Adrenal gland (tissue), 9 donors: ENCODE measurements at regions not wholly inside any gene's neighbourhood (a gene's known extent, or its start where the extent isn't known, plus 50 kb on each side); places are given as distances from the start of the nearest gene placed in this dataset.
"Not testable (repeated sequence)": the region's sequence is repeated elsewhere in the genome, so short reads cannot be mapped to it uniquely, and the experiment has no call there.

Experiments used
- DNase-seq, 7 donors: peaks; one replicate each; pipeline ENCODE4 v3.0.0-alpha.2; 2019 to 2020
- H3K27ac ChIP-seq, 5 donors: fragments of 200-600 bp; sonication (generic) in 4 of 5; 1 replicate in 3 of 5; 2 replicates in 2 of 5; pipeline versions ENCODE4 v1.5.1 to v1.8.0; 2016 to 2020; ENCODE audit warnings: mild to moderate bottlenecking in 1 of 5
- H3K27me3 ChIP-seq: fragments of 200-600 bp; 2 replicates; pipeline ENCODE4 v1.8.0; 2021
- H3K36me3 ChIP-seq, 2 donors: fragments of 200-600 bp; replicated peaks in 1 of 2; 1 replicate in 1 of 2; 2 replicates in 1 of 2; pipeline versions ENCODE4 v1.5.1 to v1.8.0; 2018 to 2022
- H3K4me1 ChIP-seq, 2 donors: fragments of 200-600 bp; replicated peaks in 1 of 2; 1 replicate in 1 of 2; 2 replicates in 1 of 2; pipeline versions ENCODE4 v1.5.1 to v1.8.0; 2018 to 2021
- H3K4me3 ChIP-seq, 4 donors: fragments of 200-600 bp; sonication (generic) in 3 of 4; one replicate each; pipeline ENCODE4 v1.5.1; 2016 to 2018
- H3K9me3 ChIP-seq, 3 donors: fragments of 200-600 bp; sonication (generic) in 1 of 3; replicated peaks in 1 of 3; 1 replicate in 2 of 3; 2 replicates in 1 of 3; pipeline versions ENCODE4 v1.5.1 to v1.8.0; 2016 to 2021
- CTCF ChIP-seq, 6 experiments: fragments of 450-650 bp in 4 of 6; fragments of 200-600 bp in 2 of 6; sonication (generic) in 1 of 6; IDR thresholded peaks; 1 replicate in 5 of 6; 2 replicates in 1 of 6; pipeline versions ENCODE4 v1.5.1 to v1.8.0; 2016 to 2021; ENCODE audit warnings: antibody characterized with exemption in 6 of 6, mild to moderate bottlenecking in 2 of 6, moderate library complexity in 1 of 6
- POLR2A ChIP-seq, 2 donors: fragments of 450-650 bp; IDR thresholded peaks; one replicate each; pipeline ENCODE4 v1.6.1; 2017; ENCODE audit warnings: antibody characterized with exemption in 2 of 2, mild to moderate bottlenecking in 2 of 2, moderate library complexity in 1 of 2
- WGBS, 4 donors: extraction: QIAGEN DNeasy Blood & Tissue Kit in 2 of 4; methylation state at CpG; one replicate each; pipeline versions ENCODE4 v1.1.5 to v1.1.7; 2013 to 2017; 5-methylcytosine and 5-hydroxymethylcytosine counted together
- intact Hi-C, 2 donors: fragments of 100-400 bp; cut with DNase I; formaldehyde crosslinking; loops; one replicate each; pipeline versions ENCODE4 v1.14.1 to v1.15.0; 2022 to 2023
- donor health status: healthy with polysubstance abuse.
- donor health status: Bipolar disorder and iron deficiency.
- donor health status: DM: yes; HTN: yes; CAD: no.
- donor health status: DM: no; HTN: no; CAD: no.
- donor health status: DM: no; HTN: no; CAD: no.

GRCh38 chr14:71247106-71247505 is 339.8 kb downstream of the PCNX1 start:
- intact Hi-C loops: no loop called here
- H3K27ac ChIP-seq: no peak overlapping the region
- H3K4me3 ChIP-seq: no peak overlapping the region
- no peaks in the 10 kb centered on the region for H3K9me3 ChIP-seq
- H3K36me3 ChIP-seq: no peaks in the 10 kb centered on the region
- peaks cover 2 to 7% of the 10 kb centered on the region in 2 donors for H3K4me1 ChIP-seq
- DNase-seq: no peak
- no peaks in the 10 kb centered on the region for H3K27me3 ChIP-seq
- TF ChIP-seq POLR2A (IDR thresholded peaks at IDR 0.05) (no peak), CTCF (IDR thresholded peaks at IDR 0.05) (no peak)
- 62 to 77% (median 72%) methylated on average over 4 of the region's 4 CpGs for WGBS, 4 donors

- Histone ChIP-seq H3K27me3 (no peaks in the 10 kb centered on the region), H3K9me3 (no peaks in the 10 kb centered on the region), H3K36me3 (no peaks in the 10 kb centered on the region), H3K4me1 (no peaks in the 10 kb centered on the region), H3K4me3 (no peak overlapping the region), H3K27ac (no peak overlapping the region)
- no peak for DNase-seq
- intact Hi-C loops: no loop called here
- WGBS, 4 donors: 70 to 88% (median 78%) methylated on average over 3 of the region's 3 CpGs
- TF ChIP-seq POLR2A (IDR thresholded peaks at IDR 0.05) (no peak), CTCF (IDR thresholded peaks at IDR 0.05) (no peak)
Measured at GRCh38 chr14:71248194-71248593, 340.9 kb downstream of the PCNX1 start.

GRCh38 chr14:71250347-71250746 is 343.1 kb downstream of the PCNX1 start:
- Histone ChIP-seq H3K4me3 (no peak overlapping the region), H3K9me3 (no peaks in the 10 kb centered on the region), H3K36me3 (no peaks in the 10 kb centered on the region), H3K4me1 (no peaks in the 10 kb centered on the region), H3K27me3 (no peaks in the 10 kb centered on the region), H3K27ac (no peak overlapping the region)
- 92 to 95% (median 93%) methylated on average over 2 of the region's 2 CpGs for WGBS, 4 donors
- no peak for TF ChIP-seq POLR2A (IDR thresholded peaks at IDR 0.05)
- no peak for TF ChIP-seq CTCF (IDR thresholded peaks at IDR 0.05)
- intact Hi-C loops: no loop called here
- DNase-seq: no peak

GRCh38 chr14:71250791-71251190 is 343.5 kb downstream of the PCNX1 start:
- no peak for TF ChIP-seq POLR2A (IDR thresholded peaks at IDR 0.05)
- TF ChIP-seq CTCF (IDR thresholded peaks at IDR 0.05): no peak
- Histone ChIP-seq H3K27me3 (no peaks in the 10 kb centered on the region), H3K4me3 (no peak overlapping the region), H3K36me3 (no peaks in the 10 kb centered on the region), H3K4me1 (no peaks in the 10 kb centered on the region), H3K9me3 (no peaks in the 10 kb centered on the region), H3K27ac (no peak overlapping the region)
- intact Hi-C loops: no loop called here
- peak in 4 of 7 donors; percentile 33 to 57 (median 50) for DNase-seq

GRCh38 chr14:71254091-71254719 is 346.9 kb downstream of the PCNX1 start:
- H3K27me3 ChIP-seq, H3K4me1 ChIP-seq, H3K27ac ChIP-seq, H3K4me3 ChIP-seq, H3K9me3 ChIP-seq, H3K36me3 ChIP-seq, DNase-seq, intact Hi-C loops: not testable (repeated sequence)
- 60 to 92% (median 82%) methylated on average over 3 to 53 of the region's 53 CpGs for WGBS, 4 donors
